ENCODE measurements at regions not wholly inside any gene's neighbourhood (a gene's known extent, or its start where the extent isn't known, plus 50 kb on each side); places are given as distances from the start of the nearest gene placed in this dataset.

DNA sequence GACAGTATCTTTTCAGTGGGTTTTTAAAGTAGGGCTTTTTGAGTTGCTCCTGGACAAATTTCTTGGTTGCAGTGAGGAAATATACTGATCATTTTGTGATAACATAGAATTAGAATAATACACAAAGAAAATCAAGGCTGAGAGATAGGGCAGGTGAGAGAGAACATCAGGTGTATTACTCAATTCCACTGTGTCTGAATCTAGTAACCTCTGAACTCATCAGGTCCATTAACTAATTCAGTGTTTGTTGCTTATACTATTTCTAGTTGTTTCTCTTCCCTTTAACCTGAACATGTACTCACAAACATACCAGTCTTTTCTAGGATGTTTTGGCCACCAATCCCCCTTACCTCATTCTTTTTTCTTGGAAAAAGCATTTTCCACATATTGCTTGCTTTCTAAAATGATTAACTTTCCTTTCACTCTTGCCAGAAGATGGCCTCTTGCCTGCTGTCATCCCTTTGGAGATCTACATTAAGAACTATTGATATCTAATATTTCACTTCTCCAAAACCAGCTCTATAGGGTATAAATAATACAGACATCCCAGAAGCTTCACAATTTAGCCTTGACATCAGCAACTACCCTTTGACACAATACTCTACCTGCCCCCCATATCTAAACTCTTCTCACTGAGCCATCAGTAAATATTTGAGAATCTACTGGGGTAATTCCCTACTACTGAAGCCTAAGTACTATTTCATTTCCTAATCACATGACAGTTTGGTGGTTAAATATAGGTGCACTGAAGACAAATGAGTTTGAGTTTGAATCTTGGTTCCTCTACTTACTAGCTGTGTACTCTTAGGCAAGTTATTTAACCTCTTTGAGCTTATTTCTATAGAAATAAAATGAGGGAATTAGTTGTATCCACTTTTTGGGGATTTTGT is 470.8 kb upstream of the IGFBP7 start:
- no peaks in the 10 kb centered on the region for H3K36me3 ChIP-seq (replicated peaks)
- H3K4me3 ChIP-seq (ENCODE audit: low read depth, low read length): no peak overlapping the region
- no peak for DNase-seq
- no peak overlapping the region for H3K27ac ChIP-seq
- TF ChIP-seq, protein P1, sequence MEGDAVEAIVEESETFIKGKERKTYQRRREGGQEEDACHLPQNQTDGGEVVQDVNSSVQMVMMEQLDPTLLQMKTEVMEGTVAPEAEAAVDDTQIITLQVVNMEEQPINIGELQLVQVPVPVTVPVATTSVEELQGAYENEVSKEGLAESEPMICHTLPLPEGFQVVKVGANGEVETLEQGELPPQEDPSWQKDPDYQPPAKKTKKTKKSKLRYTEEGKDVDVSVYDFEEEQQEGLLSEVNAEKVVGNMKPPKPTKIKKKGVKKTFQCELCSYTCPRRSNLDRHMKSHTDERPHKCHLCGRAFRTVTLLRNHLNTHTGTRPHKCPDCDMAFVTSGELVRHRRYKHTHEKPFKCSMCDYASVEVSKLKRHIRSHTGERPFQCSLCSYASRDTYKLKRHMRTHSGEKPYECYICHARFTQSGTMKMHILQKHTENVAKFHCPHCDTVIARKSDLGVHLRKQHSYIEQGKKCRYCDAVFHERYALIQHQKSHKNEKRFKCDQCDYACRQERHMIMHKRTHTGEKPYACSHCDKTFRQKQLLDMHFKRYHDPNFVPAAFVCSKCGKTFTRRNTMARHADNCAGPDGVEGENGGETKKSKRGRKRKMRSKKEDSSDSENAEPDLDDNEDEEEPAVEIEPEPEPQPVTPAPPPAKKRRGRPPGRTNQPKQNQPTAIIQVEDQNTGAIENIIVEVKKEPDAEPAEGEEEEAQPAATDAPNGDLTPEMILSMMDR (IDR thresholded peaks at IDR 0.05; ENCODE audit: low read depth, low read length, missing control alignments): no peak
- no peaks in the 10 kb centered on the region for H3K27me3 ChIP-seq (replicated peaks)
- in situ Hi-C loops (cut with HindIII; ENCODE audit: low pct_ligation_motif_present, low sequenced_read_pairs): no loop called here

DNA sequence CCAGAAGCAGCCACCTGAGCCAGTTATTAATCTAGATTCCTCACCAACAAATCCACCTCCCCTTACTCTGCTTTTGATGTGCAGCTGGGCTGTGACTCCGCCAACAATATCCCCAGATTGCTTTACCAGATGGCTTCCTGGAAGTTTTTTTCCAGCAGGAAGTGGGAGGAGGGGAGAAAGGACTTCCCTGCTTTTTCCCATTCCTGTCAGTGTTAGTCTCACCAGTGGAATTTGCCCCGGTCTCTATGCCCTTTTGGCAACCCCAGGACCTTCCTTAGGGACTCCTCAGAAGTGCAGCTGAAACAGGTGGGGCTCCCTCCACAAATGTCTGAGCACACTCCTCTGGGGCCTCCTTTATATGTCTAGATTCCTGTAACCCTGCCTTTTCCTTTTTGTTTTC is 465.2 kb upstream of the IGFBP7 start:
- no peaks in the 10 kb centered on the region for H3K36me3 ChIP-seq (replicated peaks)
- H3K4me3 ChIP-seq (ENCODE audit: low read depth, low read length): no peak overlapping the region
- no peak for DNase-seq
- H3K27me3 ChIP-seq (replicated peaks): no peaks in the 10 kb centered on the region
- TF ChIP-seq, protein P1 (IDR thresholded peaks at IDR 0.05; ENCODE audit: low read depth, low read length, missing control alignments): no peak
- H3K27ac ChIP-seq: no peak overlapping the region
- in situ Hi-C loops (cut with HindIII; ENCODE audit: low pct_ligation_motif_present, low sequenced_read_pairs): no loop called here

DNA sequence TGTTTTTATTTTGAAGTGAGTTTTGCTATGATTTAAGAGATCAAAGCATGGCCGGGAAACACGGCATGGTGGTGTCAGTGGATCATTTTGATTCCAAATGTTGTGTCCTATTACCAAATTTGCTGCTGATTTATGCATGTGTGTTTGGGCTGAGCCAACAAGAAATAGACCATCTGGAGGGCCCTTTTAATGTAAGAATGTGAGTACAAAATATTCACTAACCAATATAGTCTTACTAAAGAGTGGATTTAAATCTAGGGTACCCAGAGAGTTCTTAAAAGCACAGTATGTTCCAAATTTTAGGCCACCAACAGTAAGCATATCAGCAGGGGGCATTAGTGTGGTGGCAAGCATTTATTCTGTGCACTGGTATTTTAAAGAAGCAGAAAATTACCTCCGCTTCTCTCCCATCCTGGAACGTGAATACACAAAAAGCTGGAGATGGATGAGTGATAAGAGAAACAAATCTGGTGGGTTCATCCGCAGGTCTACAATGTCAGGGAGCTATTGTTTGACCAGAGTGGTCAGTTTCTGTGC is 444.4 kb upstream of the IGFBP7 start:
- no peak for DNase-seq
- no peaks in the 10 kb centered on the region for H3K36me3 ChIP-seq (replicated peaks)
- no peaks in the 10 kb centered on the region for H3K27me3 ChIP-seq (replicated peaks)
- no peak overlapping the region for H3K4me3 ChIP-seq (ENCODE audit: low read depth, low read length)
- H3K27ac ChIP-seq: no peak overlapping the region
- TF ChIP-seq, protein P1 (IDR thresholded peaks at IDR 0.05; ENCODE audit: low read depth, low read length, missing control alignments): no peak
- in situ Hi-C loops (cut with HindIII; ENCODE audit: low pct_ligation_motif_present, low sequenced_read_pairs): no loop called here

DNA sequence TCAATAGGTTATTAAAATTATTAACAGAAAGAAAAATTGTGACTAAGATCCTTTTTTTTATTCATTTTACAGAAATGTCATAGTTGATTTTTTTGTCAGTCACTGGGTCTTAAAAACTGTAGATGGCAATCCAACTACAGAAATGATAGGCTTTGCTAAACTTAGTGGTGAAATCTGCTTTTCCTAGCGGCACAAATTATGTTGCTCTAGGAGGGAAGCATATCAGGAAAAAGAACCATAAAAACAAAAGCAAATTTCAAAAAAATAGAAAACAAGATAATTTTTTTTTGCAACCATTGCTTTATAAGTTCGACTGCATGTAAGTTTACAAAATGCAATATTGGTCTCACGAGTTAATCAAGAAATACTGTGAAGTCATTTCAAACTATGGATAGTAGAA is 443.5 kb upstream of the IGFBP7 start:
- H3K27me3 ChIP-seq (replicated peaks): no peaks in the 10 kb centered on the region
- no peak overlapping the region for H3K4me3 ChIP-seq (ENCODE audit: low read depth, low read length)
- DNase-seq: no peak
- H3K36me3 ChIP-seq (replicated peaks): no peaks in the 10 kb centered on the region
- TF ChIP-seq, protein P1 (IDR thresholded peaks at IDR 0.05; ENCODE audit: low read depth, low read length, missing control alignments): no peak
- in situ Hi-C loops (cut with HindIII; ENCODE audit: low pct_ligation_motif_present, low sequenced_read_pairs): no loop called here
- no peak overlapping the region for H3K27ac ChIP-seq

DNA sequence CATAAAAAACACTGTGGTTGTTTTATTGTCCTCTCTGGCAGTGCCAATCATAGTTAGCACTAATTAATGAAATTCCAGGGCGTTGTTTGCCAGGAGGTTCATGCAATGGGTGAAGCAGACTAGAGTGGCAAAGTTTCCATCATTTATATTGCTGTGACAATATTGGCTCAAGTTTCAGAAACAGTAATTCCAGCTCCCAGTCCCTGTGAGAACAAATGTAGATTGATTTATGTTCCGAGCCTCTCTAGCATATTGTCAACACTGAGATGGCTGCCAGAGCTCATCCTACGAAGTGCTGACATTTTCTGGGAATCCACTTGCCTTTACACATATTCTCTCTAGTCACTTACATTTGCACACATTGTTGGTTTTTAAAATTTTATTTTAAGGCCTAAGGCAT is 440.0 kb upstream of the IGFBP7 start:
- TF ChIP-seq, protein P1 (IDR thresholded peaks at IDR 0.05; ENCODE audit: low read depth, low read length, missing control alignments): no peak
- Histone ChIP-seq H3K4me3 (ENCODE audit: low read depth, low read length) (no peak overlapping the region), H3K36me3 (replicated peaks) (no peaks in the 10 kb centered on the region), H3K27me3 (replicated peaks) (no peaks in the 10 kb centered on the region), H3K27ac (no peak overlapping the region)
- in situ Hi-C loops (cut with HindIII; ENCODE audit: low pct_ligation_motif_present, low sequenced_read_pairs): no loop called here
- no peak for DNase-seq

Measured in brain microvascular endothelial cell (primary cell).